ENCODE measurements at regions not wholly inside any gene's neighbourhood (a gene's known extent, or its start where the extent isn't known, plus 50 kb on each side); places are given as distances from the start of the nearest gene placed in this dataset.

DNA sequence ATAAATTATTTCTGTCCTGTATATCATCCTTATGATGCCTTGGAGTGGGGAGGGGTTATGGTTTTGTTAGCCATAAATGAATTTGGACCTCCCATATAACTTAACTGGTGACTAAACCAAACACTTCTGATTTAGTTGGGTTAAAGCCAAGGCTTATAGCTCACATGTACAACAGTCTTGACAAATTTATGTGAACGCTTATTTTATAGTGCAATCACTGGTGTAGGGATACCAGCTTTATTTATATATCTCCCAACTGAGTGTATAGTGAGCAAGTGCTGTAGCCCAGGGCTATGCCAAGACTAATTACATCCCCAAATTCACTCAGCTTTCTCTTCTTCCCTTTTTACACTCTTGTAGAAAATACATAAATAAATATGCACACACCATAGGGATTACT lies 956.2 kb downstream of the SORCS3 start:
- TF ChIP-seq TARDBP (IDR thresholded peaks at IDR 0.05) (no peak), CTBP1 (IDR thresholded peaks at IDR 0.05; ENCODE audit: borderline replicate concordance) (no peak), BHLHE40 (IDR thresholded peaks at IDR 0.05; ENCODE audit: borderline replicate concordance) (no peak), ELF4 (IDR thresholded peaks at IDR 0.05) (no peak), NFRKB (IDR thresholded peaks at IDR 0.05) (no peak), SP1 (IDR thresholded peaks at IDR 0.05) (no peak), L3MBTL2 (conservative IDR thresholded peaks at IDR 0.05) (no peak), FOXA1 (IDR thresholded peaks at IDR 0.05) (no peak), ZNF384 (IDR thresholded peaks at IDR 0.05) (no peak), FOXM1 (IDR thresholded peaks at IDR 0.05; ENCODE audit: borderline replicate concordance) (no peak)
- TF ChIP-seq, protein P1, sequence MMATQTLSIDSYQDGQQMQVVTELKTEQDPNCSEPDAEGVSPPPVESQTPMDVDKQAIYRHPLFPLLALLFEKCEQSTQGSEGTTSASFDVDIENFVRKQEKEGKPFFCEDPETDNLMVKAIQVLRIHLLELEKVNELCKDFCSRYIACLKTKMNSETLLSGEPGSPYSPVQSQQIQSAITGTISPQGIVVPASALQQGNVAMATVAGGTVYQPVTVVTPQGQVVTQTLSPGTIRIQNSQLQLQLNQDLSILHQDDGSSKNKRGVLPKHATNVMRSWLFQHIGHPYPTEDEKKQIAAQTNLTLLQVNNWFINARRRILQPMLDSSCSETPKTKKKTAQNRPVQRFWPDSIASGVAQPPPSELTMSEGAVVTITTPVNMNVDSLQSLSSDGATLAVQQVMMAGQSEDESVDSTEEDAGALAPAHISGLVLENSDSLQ (IDR thresholded peaks at IDR 0.05): no peak
- no peak for DNase-seq (ENCODE audit: extremely low spot score)
- POLR2A ChIA-PET: no interaction called here
- CTCF ChIA-PET: no interaction called here

DNA sequence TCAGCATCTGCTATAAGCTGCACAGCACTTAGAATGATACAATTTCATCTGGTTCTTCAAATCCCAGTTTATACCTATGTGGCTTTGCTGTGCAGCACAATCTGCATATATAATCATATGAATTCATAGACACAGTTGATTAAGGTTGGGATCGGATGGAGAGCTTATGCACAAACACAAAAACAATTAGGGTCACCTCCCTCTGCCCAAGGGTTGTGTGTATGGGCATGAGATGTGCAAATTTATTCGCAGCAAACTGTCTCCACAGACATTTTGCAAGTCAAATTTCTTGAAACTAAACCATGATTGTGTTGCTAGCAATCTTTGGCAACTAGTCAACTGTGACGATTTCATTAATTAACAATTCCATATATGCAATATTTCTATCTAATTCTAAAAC lies 955.7 kb downstream of the SORCS3 start:
- TF ChIP-seq FOXM1 (IDR thresholded peaks at IDR 0.05; ENCODE audit: borderline replicate concordance) (no peak), TARDBP (IDR thresholded peaks at IDR 0.05) (no peak), CTBP1 (IDR thresholded peaks at IDR 0.05; ENCODE audit: borderline replicate concordance) (no peak), ARNT (IDR thresholded peaks at IDR 0.05) (no peak), BHLHE40 (IDR thresholded peaks at IDR 0.05; ENCODE audit: borderline replicate concordance) (no peak), LEF1 (IDR thresholded peaks at IDR 0.05; ENCODE audit: borderline replicate concordance) (no peak), NFRKB (IDR thresholded peaks at IDR 0.05) (no peak), ZNF384 (IDR thresholded peaks at IDR 0.05) (no peak), FOXK2 (IDR thresholded peaks at IDR 0.05) (no peak), SP1 (IDR thresholded peaks at IDR 0.05) (no peak), SUZ12 (IDR thresholded peaks at IDR 0.05) (no peak)
- ChIA-PET POLR2A (no interaction called here), CTCF (no interaction called here)

GRCh38 chr10:105594296-105594695 lies 953.2 kb downstream of the SORCS3 start:
- CTCF ChIA-PET: no interaction called here
- no peak for DNase-seq (ENCODE audit: extremely low spot score)
- TF ChIP-seq SUZ12 (IDR thresholded peaks at IDR 0.05): no peak
- TF ChIP-seq ARNT (IDR thresholded peaks at IDR 0.05): no peak
- no peak for TF ChIP-seq BHLHE40 (IDR thresholded peaks at IDR 0.05; ENCODE audit: borderline replicate concordance)
- TF ChIP-seq, protein P1 (IDR thresholded peaks at IDR 0.05): no peak
- no peak for TF ChIP-seq FOXM1 (IDR thresholded peaks at IDR 0.05; ENCODE audit: borderline replicate concordance)
- TF ChIP-seq HDGF (IDR thresholded peaks at IDR 0.05; ENCODE audit: borderline replicate concordance): no peak
- no peak for TF ChIP-seq FOXK2 (IDR thresholded peaks at IDR 0.05)
- no peak for TF ChIP-seq SP1 (IDR thresholded peaks at IDR 0.05)
- no peak for TF ChIP-seq ELF4 (IDR thresholded peaks at IDR 0.05)
- TF ChIP-seq LEF1 (IDR thresholded peaks at IDR 0.05; ENCODE audit: borderline replicate concordance): no peak
- POLR2A ChIA-PET: no interaction called here

More for the DNA sequence above, 955.7 kb downstream of the SORCS3 start:
- no peak for DNase-seq (ENCODE audit: extremely low spot score)

- TF ChIP-seq FOXK2 (IDR thresholded peaks at IDR 0.05) (no peak), HDGF (IDR thresholded peaks at IDR 0.05; ENCODE audit: borderline replicate concordance) (no peak), ZNF384 (IDR thresholded peaks at IDR 0.05) (no peak), LEF1 (IDR thresholded peaks at IDR 0.05; ENCODE audit: borderline replicate concordance) (no peak), ELF4 (IDR thresholded peaks at IDR 0.05) (no peak), FOXA1 (IDR thresholded peaks at IDR 0.05) (no peak), FOXM1 (IDR thresholded peaks at IDR 0.05; ENCODE audit: borderline replicate concordance) (no peak), NFRKB (IDR thresholded peaks at IDR 0.05) (no peak)
- TF ChIP-seq, protein P1 (IDR thresholded peaks at IDR 0.05): no peak
- no peak for DNase-seq (ENCODE audit: extremely low spot score)
Observed at GRCh38 chr10:105592468-105592867, 951.4 kb downstream of the SORCS3 start.

DNA sequence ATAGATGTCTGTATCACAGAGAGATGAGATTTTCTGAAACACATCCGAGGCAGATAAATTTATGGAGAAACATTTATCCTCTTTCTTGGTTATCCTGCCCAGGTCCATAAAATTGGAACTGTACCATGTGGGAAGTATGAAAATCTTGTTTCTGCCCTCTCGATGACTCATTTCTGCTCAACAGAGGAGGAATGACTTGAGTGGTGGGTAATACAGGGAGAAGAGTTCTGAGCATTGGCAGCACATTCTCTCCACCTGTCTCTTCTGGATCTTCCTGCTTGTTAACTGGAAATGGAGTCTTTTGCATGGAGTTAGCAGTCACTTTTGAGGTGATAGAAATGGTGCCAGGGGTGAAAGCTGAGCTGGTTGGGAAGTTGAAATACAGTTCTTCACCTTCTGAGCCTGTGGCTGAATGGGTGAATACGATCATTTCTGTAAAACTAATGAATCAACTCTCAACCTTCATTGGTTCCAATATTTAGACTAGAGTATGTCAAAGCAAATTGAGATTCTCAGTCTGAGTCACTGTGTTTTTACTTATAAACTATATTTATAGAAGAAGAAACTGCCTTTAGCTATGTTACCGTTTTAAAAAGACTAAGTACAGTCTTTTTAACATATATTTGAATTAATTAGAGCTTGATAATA lies 945.5 kb downstream of the SORCS3 start:
- CTCF ChIA-PET: no interaction called here
- POLR2A ChIA-PET: no interaction called here
- no peak for TF ChIP-seq BHLHE40 (IDR thresholded peaks at IDR 0.05; ENCODE audit: borderline replicate concordance)
- no peak for TF ChIP-seq ARNT (IDR thresholded peaks at IDR 0.05)
- no peak for TF ChIP-seq ELF4 (IDR thresholded peaks at IDR 0.05)
- TF ChIP-seq CTBP1 (IDR thresholded peaks at IDR 0.05; ENCODE audit: borderline replicate concordance): no peak
- no peak for TF ChIP-seq HDGF (IDR thresholded peaks at IDR 0.05; ENCODE audit: borderline replicate concordance)
- no peak for TF ChIP-seq LEF1 (IDR thresholded peaks at IDR 0.05; ENCODE audit: borderline replicate concordance)
- TF ChIP-seq FOXK2 (IDR thresholded peaks at IDR 0.05): no peak
- no peak for TF ChIP-seq TARDBP (IDR thresholded peaks at IDR 0.05)
- TF ChIP-seq FOXM1 (IDR thresholded peaks at IDR 0.05; ENCODE audit: borderline replicate concordance): no peak
- no peak for TF ChIP-seq SUZ12 (IDR thresholded peaks at IDR 0.05)
- no peak for TF ChIP-seq FOXA1 (IDR thresholded peaks at IDR 0.05)
- TF ChIP-seq L3MBTL2 (conservative IDR thresholded peaks at IDR 0.05): no peak
- TF ChIP-seq ZNF384 (IDR thresholded peaks at IDR 0.05): no peak
- TF ChIP-seq, protein P1 (IDR thresholded peaks at IDR 0.05): no peak
- no peak for TF ChIP-seq SP1 (IDR thresholded peaks at IDR 0.05)
- no peak for TF ChIP-seq NFRKB (IDR thresholded peaks at IDR 0.05)
- DNase-seq (ENCODE audit: extremely low spot score): no peak

More at GRCh38 chr10:105592468-105592867, 951.4 kb downstream of the SORCS3 start:
- POLR2A ChIA-PET: no interaction called here
- CTCF ChIA-PET: no interaction called here

Data from HEK293T (cell line).